Fibroblast of lung (primary cell): ENCODE measurements at regions not wholly inside any gene's neighbourhood (a gene's known extent, or its start where the extent isn't known, plus 50 kb on each side); places are given as distances from the start of the nearest gene placed in this dataset.

Experiments
- DNase-seq, 2 donors: peaks; one replicate each; pipeline versions ENCODE4 v3.0.0 to v3.0.0-alpha.2; 2010; ENCODE audit warnings: low read depth in 2 of 2
- H2AFZ ChIP-seq: 2 replicates; pipeline ENCODE4 v1.5.1; 2012; ENCODE audit warnings: low read length, control low read depth, inconsistent platforms
- H3K27ac ChIP-seq: 2 replicates; pipeline ENCODE4 v1.5.1; 2011; ENCODE audit warnings: low read length, control low read depth; ENCODE audit not compliant: insufficient read depth
- H3K27me3 ChIP-seq: 2 replicates; pipeline ENCODE4 v1.5.1; 2011; ENCODE audit warnings: mild to moderate bottlenecking, low read length; ENCODE audit not compliant: control insufficient read depth, insufficient read depth
- H3K36me3 ChIP-seq: 2 replicates; pipeline ENCODE4 v1.5.1; 2011; ENCODE audit warnings: low read length; ENCODE audit not compliant: control insufficient read depth, insufficient read depth
- H3K4me1 ChIP-seq: 2 replicates; pipeline ENCODE4 v1.5.1; 2011; ENCODE audit warnings: low read length; ENCODE audit not compliant: control insufficient read depth, insufficient read depth; ENCODE audit errors: extremely low read depth
- H3K4me2 ChIP-seq: 2 replicates; pipeline ENCODE4 v1.5.1; 2011; ENCODE audit warnings: low read length, control low read depth; ENCODE audit not compliant: insufficient read depth; ENCODE audit errors: extremely low read depth
- H3K4me3 ChIP-seq, 4 experiments: fragments of 200-600 bp in 1 of 4; sonication (generic) in 1 of 4; replicated peaks in 1 of 4; 2 replicates each; pipeline ENCODE4 v1.5.1; 2011 to 2016; ENCODE audit warnings: low read length in 4 of 4, low read depth in 3 of 4, mild to moderate bottlenecking in 3 of 4, control low read depth in 2 of 4, inconsistent platforms in 1 of 4, mixed read lengths in 1 of 4; ENCODE audit not compliant: insufficient read depth in 1 of 4; ENCODE audit errors: control extremely low read depth in 1 of 4
- H3K79me2 ChIP-seq: 2 replicates; pipeline ENCODE4 v1.5.1; 2012; ENCODE audit warnings: mild to moderate bottlenecking, low read length, inconsistent platforms; ENCODE audit not compliant: control insufficient read depth, insufficient read depth
- H3K9ac ChIP-seq: 2 replicates; pipeline ENCODE4 v1.5.1; 2011; ENCODE audit warnings: mild to moderate bottlenecking, low read length, control low read depth; ENCODE audit not compliant: insufficient read depth
- H3K9me3 ChIP-seq: 2 replicates; pipeline ENCODE4 v1.5.1; 2012; ENCODE audit warnings: low read depth, low read length; ENCODE audit not compliant: control insufficient read depth, insufficient read depth
- H4K20me1 ChIP-seq: 2 replicates; pipeline ENCODE4 v1.5.1; 2011; ENCODE audit warnings: low read length; ENCODE audit not compliant: control insufficient read depth, insufficient read depth; ENCODE audit errors: extremely low read depth
- EZH2 ChIP-seq: IDR thresholded peaks from 2 replicates; pipeline ENCODE4 v1.5.1; 2012; ENCODE audit warnings: low read length, control low read depth, mild to moderate bottlenecking; ENCODE audit errors: missing control alignments
- TF ChIP-seq, protein P1 (sequence below), 2 donors: IDR thresholded peaks in 1 of 2; conservative IDR thresholded peaks in 1 of 2; 1 replicate in 1 of 2; 2 replicates in 1 of 2; pipeline ENCODE4 v1.5.1; 2011 to 2012; ENCODE audit warnings: low read length in 2 of 2, control low read depth in 1 of 2, inconsistent platforms in 1 of 2, low read depth in 1 of 2, mild to moderate bottlenecking in 1 of 2

DNA sequence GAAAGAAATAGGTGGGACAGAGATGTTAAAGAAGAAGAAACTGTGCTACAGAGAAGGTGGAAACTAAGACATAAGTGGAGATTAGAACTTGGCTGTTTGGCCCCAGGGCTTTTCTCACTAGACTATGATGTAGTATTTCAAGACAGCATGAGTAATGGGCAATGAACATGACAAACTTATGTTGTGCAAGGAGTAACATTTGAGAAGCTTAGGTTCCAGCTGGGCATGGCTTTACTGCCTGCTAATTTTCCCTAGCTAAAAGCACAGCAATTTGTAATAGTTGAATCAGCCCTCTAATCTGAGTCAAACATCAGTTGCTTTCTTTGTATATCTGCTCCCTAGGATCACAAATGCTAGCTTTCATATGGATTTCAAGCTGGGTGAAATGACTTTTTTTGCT, 294.3 kb upstream of the BMP2 start:
- DNase-seq = peak; percentile 20 to 73
- Histone ChIP-seq H3K9me3 (no peaks in the 10 kb centered on the region), H3K27ac (no peak overlapping the region), H3K79me2 (no peaks in the 10 kb centered on the region), H4K20me1 (no peaks in the 10 kb centered on the region), H3K9ac (no peak overlapping the region), H3K27me3 (no peaks in the 10 kb centered on the region), H2AFZ (no peak overlapping the region), H3K4me1 (no peaks in the 10 kb centered on the region), H3K36me3 (no peaks in the 10 kb centered on the region), H3K4me2 (no peak overlapping the region), H3K4me3 (no peak overlapping the region)
- TF ChIP-seq, protein P1, sequence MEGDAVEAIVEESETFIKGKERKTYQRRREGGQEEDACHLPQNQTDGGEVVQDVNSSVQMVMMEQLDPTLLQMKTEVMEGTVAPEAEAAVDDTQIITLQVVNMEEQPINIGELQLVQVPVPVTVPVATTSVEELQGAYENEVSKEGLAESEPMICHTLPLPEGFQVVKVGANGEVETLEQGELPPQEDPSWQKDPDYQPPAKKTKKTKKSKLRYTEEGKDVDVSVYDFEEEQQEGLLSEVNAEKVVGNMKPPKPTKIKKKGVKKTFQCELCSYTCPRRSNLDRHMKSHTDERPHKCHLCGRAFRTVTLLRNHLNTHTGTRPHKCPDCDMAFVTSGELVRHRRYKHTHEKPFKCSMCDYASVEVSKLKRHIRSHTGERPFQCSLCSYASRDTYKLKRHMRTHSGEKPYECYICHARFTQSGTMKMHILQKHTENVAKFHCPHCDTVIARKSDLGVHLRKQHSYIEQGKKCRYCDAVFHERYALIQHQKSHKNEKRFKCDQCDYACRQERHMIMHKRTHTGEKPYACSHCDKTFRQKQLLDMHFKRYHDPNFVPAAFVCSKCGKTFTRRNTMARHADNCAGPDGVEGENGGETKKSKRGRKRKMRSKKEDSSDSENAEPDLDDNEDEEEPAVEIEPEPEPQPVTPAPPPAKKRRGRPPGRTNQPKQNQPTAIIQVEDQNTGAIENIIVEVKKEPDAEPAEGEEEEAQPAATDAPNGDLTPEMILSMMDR (conservative IDR thresholded peaks at IDR 0.05 in 1 of 2, IDR thresholded peaks at IDR 0.05 in 1 of 2; ENCODE audit: low read depth in 1 of 2, low read length in 2 of 2) = no peak
- no peak for TF ChIP-seq EZH2

DNA sequence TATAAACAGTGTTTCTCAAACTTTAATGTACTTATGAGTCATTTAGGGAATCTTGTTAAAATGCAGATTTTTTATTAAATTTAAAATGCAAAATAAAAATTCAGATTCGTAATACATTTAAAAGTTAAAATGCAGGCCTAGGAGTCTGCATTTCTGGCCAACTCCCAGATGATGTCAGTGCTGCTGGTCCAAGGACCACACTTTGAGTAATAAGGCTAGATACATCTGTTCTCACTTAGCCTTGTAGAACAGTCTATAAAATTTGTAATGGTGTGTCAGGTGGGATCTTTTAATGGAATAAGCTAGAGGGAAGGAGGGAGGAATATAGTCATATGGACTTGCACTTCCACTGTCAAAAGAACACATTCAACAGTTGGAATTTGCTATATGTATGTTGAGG, 295.6 kb upstream of the BMP2 start:
- Histone ChIP-seq H3K27ac (no peak overlapping the region), H3K4me3 (no peak overlapping the region), H2AFZ (no peak overlapping the region), H4K20me1 (no peaks in the 10 kb centered on the region), H3K27me3 (no peaks in the 10 kb centered on the region), H3K79me2 (no peaks in the 10 kb centered on the region), H3K4me2 (no peak overlapping the region), H3K4me1 (no peaks in the 10 kb centered on the region), H3K9ac (no peak overlapping the region), H3K36me3 (no peaks in the 10 kb centered on the region), H3K9me3 (no peaks in the 10 kb centered on the region)
- DNase-seq = no peak
- TF ChIP-seq EZH2 = no peak
- TF ChIP-seq, protein P1 (conservative IDR thresholded peaks at IDR 0.05 in 1 of 2, IDR thresholded peaks at IDR 0.05 in 1 of 2; ENCODE audit: low read depth in 1 of 2, low read length in 2 of 2) = no peak

DNA sequence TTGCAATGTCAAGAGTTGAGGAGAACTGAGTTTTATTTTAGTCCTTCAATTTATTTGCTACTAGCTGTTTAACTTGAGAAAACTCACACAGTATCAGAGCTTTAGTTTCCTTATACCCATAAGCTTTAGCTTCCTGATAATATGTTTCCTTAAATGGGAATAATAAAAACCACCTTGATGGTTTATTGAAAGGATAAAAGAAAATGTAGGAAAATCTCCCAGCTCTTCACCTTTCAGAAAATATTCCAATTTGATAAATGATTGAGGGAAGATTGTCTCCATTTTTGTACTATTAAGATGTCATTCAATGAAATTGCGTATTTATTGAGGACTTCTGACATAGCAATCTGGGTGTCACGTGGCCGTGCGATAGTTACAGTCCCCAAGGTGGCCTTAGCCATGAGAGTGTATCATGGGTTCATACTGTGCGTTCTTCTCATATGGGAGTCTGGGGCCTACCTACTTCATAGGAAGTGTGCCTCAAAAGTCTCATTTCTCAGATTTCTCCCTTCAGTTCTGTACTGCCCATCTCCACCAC, 296.3 kb upstream of the BMP2 start:
- H3K4me1 ChIP-seq = no peaks in the 10 kb centered on the region
- H2AFZ ChIP-seq = no peak overlapping the region
- no peak for TF ChIP-seq EZH2
- TF ChIP-seq, protein P1 (conservative IDR thresholded peaks at IDR 0.05 in 1 of 2, IDR thresholded peaks at IDR 0.05 in 1 of 2; ENCODE audit: low read depth in 1 of 2, low read length in 2 of 2) = no peak
- no peak overlapping the region for H3K9ac ChIP-seq
- no peaks in the 10 kb centered on the region for H4K20me1 ChIP-seq
- H3K27ac ChIP-seq = no peak overlapping the region
- H3K79me2 ChIP-seq = no peaks in the 10 kb centered on the region
- DNase-seq = no peak
- no peak overlapping the region for H3K4me2 ChIP-seq
- no peaks in the 10 kb centered on the region for H3K36me3 ChIP-seq
- no peaks in the 10 kb centered on the region for H3K27me3 ChIP-seq
- H3K9me3 ChIP-seq = no peaks in the 10 kb centered on the region
- H3K4me3 ChIP-seq = no peak overlapping the region
